Calu3 (cell line): ENCODE measurements at regions not wholly inside any gene's neighbourhood (a gene's known extent, or its start where the extent isn't known, plus 50 kb on each side); places are given as distances from the start of the nearest gene placed in this dataset.
"Not testable (repeated sequence)": the region's sequence is repeated elsewhere in the genome, so short reads cannot be mapped to it uniquely, and the experiment has no call there.

Experiments used
- BruUV-seq: library from RNA; stranded (reverse); fragments of 400-500 nt; replicated peaks from 2 replicates; lab custom pipeline; 2021; lab: Mats Ljungman, UMichigan
- CTCF ChIA-PET: fragments of 300-600 bp; sonication (Branson Sonifier 250); formaldehyde crosslinking; loops from one replicate; lab custom pipeline; 2022; ENCODE audit warnings: antibody characterized with exemption; lab: Charles Lee
- DNase-seq: peaks from one replicate; pipeline ENCODE4 v3.0.0; 2022
- H3K27ac Mint-ChIP-seq: one replicate; pipeline ENCODE4 v1.8.0; 2022; ENCODE audit warnings: mixed read lengths; ENCODE audit not compliant: unreplicated experiment
- H3K27me3 Mint-ChIP-seq: one replicate; pipeline ENCODE4 v1.8.0; 2022; ENCODE audit warnings: mixed read lengths; ENCODE audit not compliant: unreplicated experiment
- H3K36me3 Mint-ChIP-seq: one replicate; pipeline ENCODE4 v1.8.0; 2022; ENCODE audit warnings: mild to moderate bottlenecking, moderate library complexity, mixed read lengths; ENCODE audit not compliant: insufficient read depth, unreplicated experiment
- H3K4me1 Mint-ChIP-seq: one replicate; pipeline ENCODE4 v1.8.0; 2022; ENCODE audit warnings: mild to moderate bottlenecking, low read depth, mixed read lengths; ENCODE audit not compliant: unreplicated experiment
- H3K4me3 Mint-ChIP-seq: one replicate; pipeline ENCODE4 v1.8.0; 2022; ENCODE audit warnings: mild to moderate bottlenecking, low read depth, moderate library complexity, mixed read lengths; ENCODE audit not compliant: unreplicated experiment
- H3K9me3 Mint-ChIP-seq: one replicate; pipeline ENCODE4 v1.8.0; 2022; ENCODE audit warnings: low read depth, mixed read lengths; ENCODE audit not compliant: unreplicated experiment
- intact Hi-C: fragments of 100-400 bp; cut with micrococcal nuclease; formaldehyde crosslinking; loops from one replicate; pipeline ENCODE4 v1.10.0; 2022; ENCODE audit not compliant: unreplicated experiment

DNA sequence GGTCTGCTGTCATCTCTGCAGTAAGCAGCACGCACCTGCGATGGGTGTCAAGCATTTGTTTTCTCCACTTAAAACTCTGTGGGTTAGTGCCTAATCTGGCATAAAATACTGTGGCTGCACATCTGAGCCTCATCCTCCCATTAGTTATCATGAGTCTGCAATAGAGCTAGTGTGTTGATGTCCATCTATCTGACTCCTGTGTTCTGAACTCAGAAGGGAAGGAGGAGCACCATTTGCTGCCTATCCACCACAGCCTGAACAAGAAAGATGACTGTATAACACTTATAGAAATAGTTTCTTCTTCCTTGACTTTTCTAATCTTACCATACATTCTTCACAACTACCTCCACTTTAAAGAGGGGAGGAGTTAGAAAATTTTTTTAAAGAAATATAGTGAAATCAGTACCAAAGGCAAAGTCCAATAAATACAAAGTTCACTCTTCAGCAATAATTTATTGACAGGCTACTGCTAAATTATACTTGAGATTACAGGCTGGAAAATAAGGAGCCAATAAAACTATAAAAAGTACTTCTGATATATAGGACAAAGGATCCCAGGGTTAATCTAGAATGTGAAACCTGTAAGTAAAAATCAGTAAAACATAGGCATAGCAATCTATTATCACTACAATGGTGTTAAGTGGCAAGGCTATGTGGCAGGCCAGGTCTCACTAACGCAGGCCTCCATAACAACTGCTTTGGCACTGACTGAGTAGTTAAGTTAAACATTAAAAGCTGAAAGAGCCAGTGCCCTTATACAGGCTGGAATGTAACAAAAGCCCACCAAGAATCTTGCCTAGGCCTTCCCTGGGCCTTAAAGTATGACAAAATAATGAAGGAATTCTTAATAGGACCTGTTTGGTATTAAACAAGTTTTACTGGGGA lies 70.2 kb downstream of the LGALS9C start:
- H3K36me3 Mint-ChIP-seq, H3K4me3 Mint-ChIP-seq, BruUV-seq, CTCF ChIA-PET, DNase-seq, intact Hi-C loops, H3K27me3 Mint-ChIP-seq, H3K4me1 Mint-ChIP-seq, H3K27ac Mint-ChIP-seq, H3K9me3 Mint-ChIP-seq: not testable (repeated sequence)

DNA sequence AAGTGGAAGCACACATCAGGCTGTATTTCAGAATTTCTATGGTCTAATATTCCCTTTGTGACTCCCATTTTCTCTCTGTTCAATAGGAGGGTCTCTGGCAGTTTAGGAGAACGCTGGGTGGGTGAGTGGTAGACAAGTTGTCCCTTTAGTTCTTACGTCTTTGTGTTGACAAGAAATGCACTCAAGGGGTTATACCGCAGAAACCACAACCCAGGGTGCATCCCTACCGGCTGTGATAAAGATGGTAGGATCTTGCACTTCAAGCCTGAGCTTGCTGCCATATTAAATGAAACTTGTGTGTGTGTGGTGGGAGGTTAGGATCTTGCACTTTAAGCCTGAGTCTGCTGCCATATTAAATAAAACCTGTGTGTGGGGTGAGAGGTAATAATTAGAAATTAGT lies 80.5 kb downstream of the LGALS9C start:
- CTCF ChIA-PET, H3K27me3 Mint-ChIP-seq, DNase-seq, H3K4me3 Mint-ChIP-seq, H3K27ac Mint-ChIP-seq, BruUV-seq, H3K36me3 Mint-ChIP-seq, intact Hi-C loops, H3K4me1 Mint-ChIP-seq, H3K9me3 Mint-ChIP-seq: not testable (repeated sequence)

DNA sequence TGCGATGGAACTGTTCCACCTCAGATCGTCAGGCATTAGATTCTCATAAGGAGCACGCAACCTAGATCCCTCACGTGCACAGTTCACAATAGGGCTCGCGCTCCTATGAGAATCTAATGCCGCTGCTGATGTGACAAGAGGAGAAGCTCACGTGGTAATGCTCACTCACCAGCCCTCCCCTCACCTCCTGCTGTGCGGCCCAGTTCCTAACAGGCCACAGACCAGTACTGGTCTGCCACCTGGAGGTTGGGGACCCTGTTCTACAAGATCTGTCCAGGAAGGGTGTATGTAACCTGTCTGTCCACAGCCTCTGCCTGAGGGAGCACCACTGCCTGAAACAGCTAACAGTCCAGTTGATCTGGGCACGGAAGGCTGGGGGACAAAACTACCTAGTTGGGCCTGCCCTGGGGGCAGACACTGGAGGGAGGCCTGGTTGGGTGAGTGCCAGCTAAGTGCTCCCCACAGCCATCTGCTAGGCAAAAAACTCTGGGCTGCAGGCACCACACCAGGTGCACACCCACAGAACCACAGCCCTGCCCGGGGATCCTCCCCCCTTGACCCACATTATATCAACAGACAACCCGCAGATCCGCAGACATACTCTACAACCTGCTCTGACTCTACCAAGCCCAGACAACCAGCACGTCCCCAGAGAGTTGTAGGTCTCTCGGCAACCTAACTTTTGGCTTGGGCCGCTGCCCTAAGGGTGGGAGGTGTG lies 80.7 kb downstream of the TBC1D28 start:
- H3K4me3 Mint-ChIP-seq, result peak overlapping the region; percentile 49
- CTCF ChIA-PET, DNase-seq, H3K36me3 Mint-ChIP-seq, intact Hi-C loops, BruUV-seq, H3K27me3 Mint-ChIP-seq, H3K27ac Mint-ChIP-seq, H3K9me3 Mint-ChIP-seq: not testable (repeated sequence)
- H3K4me1 Mint-ChIP-seq, result peaks cover 11% of the 10 kb centered on the region

DNA sequence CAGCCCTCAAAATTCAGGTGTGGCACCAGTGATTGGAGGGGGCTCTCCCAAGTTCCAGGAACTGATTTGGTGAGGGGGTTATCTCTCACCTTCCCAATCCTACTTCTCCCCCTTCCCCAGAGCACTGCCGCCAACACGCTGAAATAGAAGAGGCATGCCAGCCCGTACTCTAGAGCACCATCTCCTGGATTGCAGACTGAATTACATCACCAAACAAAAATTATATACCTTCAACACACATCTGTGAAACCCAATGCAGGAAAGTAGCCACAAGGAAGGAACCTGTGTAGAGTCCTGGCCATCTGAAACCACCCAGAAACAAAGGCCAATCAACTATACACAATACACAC lies 80.1 kb downstream of the TBC1D28 start:
- DNase-seq, intact Hi-C loops, H3K27me3 Mint-ChIP-seq, H3K36me3 Mint-ChIP-seq, H3K9me3 Mint-ChIP-seq, CTCF ChIA-PET, H3K27ac Mint-ChIP-seq, BruUV-seq: not testable (repeated sequence)
- peaks cover 11% of the 10 kb centered on the region for H3K4me1 Mint-ChIP-seq
- H3K4me3 Mint-ChIP-seq, result peak overlapping the region; percentile 49

DNA sequence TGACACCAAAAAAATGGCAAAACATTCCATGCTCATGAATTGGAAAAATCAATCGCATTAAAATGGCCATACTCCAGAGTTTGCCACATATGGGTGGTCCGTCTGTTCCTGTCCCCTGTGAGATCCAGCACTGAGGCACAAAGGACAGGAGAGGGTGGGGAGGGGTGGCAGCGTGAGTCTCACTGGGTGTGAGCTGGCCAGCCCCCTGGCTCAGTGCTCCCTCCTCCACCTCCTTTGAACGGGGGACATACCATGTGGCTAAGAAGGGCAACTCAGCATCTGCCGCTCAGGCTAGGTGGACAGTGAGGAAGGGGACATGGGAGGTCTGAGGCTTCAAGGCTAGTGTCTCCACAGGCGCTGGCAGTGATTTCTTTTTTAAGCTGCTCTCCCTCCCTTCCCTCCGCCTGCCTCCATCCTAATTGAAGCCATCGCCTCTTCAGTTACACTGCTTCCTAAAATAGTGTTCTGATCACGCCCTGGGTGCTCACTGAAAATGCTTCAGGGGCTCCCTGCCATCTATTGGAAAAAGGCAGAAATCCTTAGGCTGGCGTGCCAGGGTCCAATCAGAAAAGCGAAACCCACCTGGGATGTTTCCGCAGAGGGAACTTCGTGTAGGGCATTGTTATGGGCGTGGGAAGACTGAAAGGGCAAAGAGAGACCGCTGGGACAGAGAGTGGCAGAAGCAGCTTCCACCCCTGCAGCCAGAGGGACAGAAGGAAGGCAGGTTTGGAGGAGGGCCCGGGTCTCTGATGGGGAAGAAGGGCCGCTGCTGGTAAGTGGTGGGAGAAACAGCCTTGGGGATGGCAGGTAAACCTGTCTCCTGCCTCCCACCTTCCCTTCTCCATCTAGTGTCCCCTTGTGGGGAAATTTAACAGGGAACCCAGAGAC lies 75.8 kb downstream of the TBC1D28 start:
- peaks cover 11% of the 10 kb centered on the region for H3K4me1 Mint-ChIP-seq
- CTCF ChIA-PET, intact Hi-C loops, H3K9me3 Mint-ChIP-seq, H3K27ac Mint-ChIP-seq, H3K4me3 Mint-ChIP-seq, H3K27me3 Mint-ChIP-seq, H3K36me3 Mint-ChIP-seq, BruUV-seq, DNase-seq: not testable (repeated sequence)

DNA sequence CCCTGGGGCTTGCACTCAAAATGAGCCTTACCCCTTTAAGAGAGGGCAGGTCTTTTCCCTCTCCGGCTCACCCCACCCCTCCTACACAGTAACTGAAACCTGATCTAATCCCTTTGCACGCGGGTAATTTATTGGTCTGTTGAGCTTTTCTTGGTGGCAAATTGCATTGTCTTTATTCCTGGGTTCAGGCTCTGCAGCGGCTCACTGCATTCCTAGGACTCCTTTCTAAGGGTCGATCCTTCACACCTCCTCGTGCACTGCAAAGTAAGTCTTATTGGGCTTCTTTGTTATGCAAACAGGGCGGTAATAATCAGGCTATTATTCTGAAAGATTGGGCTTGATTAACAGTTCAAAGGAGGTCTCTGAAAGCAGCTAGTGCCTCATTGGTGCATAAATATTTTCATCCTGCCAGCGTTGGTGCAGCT lies 74.7 kb downstream of the TBC1D28 start:
- peak overlapping the region; percentile 20 for H3K4me3 Mint-ChIP-seq
- H3K27me3 Mint-ChIP-seq, H3K36me3 Mint-ChIP-seq, H3K4me1 Mint-ChIP-seq, H3K9me3 Mint-ChIP-seq, DNase-seq, CTCF ChIA-PET, H3K27ac Mint-ChIP-seq, BruUV-seq, intact Hi-C loops: not testable (repeated sequence)

DNA sequence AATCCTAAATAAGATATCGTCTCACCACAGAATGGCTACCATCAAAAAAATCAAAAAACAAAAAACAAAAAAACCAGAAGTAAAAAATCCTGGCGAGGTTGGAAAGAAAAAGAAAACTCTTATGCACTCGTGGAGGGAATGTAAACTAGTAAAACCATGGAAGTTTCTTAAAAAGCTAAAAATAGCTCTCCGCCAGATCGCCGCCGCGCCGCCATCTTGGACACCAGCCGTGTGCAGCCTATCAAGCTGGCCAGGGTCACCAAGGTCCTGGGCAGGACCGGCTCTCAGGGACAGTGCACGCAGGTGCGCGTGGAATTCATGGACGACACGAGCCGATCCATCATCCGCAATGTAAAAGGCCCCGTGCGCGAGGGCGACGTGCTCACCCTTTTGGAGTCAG lies 71.7 kb downstream of the TBC1D28 start:
- H3K4me3 Mint-ChIP-seq, CTCF ChIA-PET, H3K27ac Mint-ChIP-seq, intact Hi-C loops, DNase-seq, H3K9me3 Mint-ChIP-seq, H3K4me1 Mint-ChIP-seq, H3K36me3 Mint-ChIP-seq, H3K27me3 Mint-ChIP-seq, BruUV-seq: not testable (repeated sequence)

DNA sequence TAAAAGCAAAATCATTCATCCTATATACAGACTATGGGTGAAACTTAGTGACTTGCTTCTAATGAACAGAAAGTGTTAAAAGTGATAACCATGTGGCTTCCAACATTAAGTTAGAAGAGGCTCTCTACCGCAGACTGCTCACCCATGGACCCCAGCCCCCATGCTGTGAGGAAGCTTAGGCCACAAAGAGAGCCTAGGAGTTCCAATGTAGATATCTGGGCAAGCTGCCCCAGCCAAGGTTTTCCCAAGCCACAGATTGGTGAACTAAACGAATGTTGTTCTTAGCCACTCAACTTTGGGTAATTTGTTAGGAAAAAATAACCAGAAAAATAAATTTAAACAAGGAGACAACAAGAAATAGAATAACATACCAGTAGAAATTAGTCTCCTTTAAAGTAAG lies 70.1 kb downstream of the TBC1D28 start:
- H3K4me1 Mint-ChIP-seq, CTCF ChIA-PET, H3K36me3 Mint-ChIP-seq, intact Hi-C loops, H3K27ac Mint-ChIP-seq, BruUV-seq, H3K9me3 Mint-ChIP-seq, DNase-seq, H3K4me3 Mint-ChIP-seq, H3K27me3 Mint-ChIP-seq: not testable (repeated sequence)
